Neural cell (in vitro differentiated cells): ENCODE measurements at regions not wholly inside any gene's neighbourhood (a gene's known extent, or its start where the extent isn't known, plus 50 kb on each side); places are given as distances from the start of the nearest gene placed in this dataset.

Experiments used
- CTCF ChIP-seq: fragments of 450-650 bp; IDR thresholded peaks from 2 replicates; pipeline ENCODE4 v1.5.1; 2014; ENCODE audit warnings: antibody characterized with exemption, mild to moderate bottlenecking, moderate library complexity; ENCODE audit not compliant: poor library complexity, severe bottlenecking
- EP300 ChIP-seq: fragments of 450-650 bp; conservative IDR thresholded peaks from 2 replicates; pipeline ENCODE4 v1.6.1; 2014; ENCODE audit warnings: antibody characterized with exemption, mild to moderate bottlenecking, moderate library complexity; ENCODE audit not compliant: poor library complexity, severe bottlenecking
- EZH2 ChIP-seq: fragments of 200-600, 300-800 bp; shearing (Covaris generic), sonication (generic); IDR thresholded peaks from 2 replicates; pipeline ENCODE4 v1.6.1; 2014; ENCODE audit warnings: antibody characterized with exemption, low read length, borderline replicate concordance, mild to moderate bottlenecking; ENCODE audit not compliant: insufficient read depth, poor library complexity, severe bottlenecking
- MXI1 ChIP-seq: fragments of 450-650 bp; conservative IDR thresholded peaks from 2 replicates; pipeline ENCODE4 v1.6.1; 2014; ENCODE audit warnings: antibody characterized with exemption, mild to moderate bottlenecking; ENCODE audit not compliant: poor library complexity, severe bottlenecking
- POLR2AphosphoS5 ChIP-seq: IDR thresholded peaks from 2 replicates; pipeline ENCODE4 v1.6.1; 2012
- RAD21 ChIP-seq: fragments of 450-650 bp; conservative IDR thresholded peaks from 2 replicates; pipeline ENCODE4 v1.6.1; 2014; ENCODE audit warnings: antibody characterized with exemption, mild to moderate bottlenecking, moderate library complexity
- REST ChIP-seq: IDR thresholded peaks from 2 replicates; pipeline ENCODE4 v1.6.1; 2012; ENCODE audit warnings: borderline replicate concordance
- SMC3 ChIP-seq: fragments of 450-650 bp; conservative IDR thresholded peaks from 2 replicates; pipeline ENCODE4 v1.6.1; 2014; ENCODE audit warnings: antibody characterized with exemption, mild to moderate bottlenecking, moderate library complexity; ENCODE audit not compliant: poor library complexity
- TAF1 ChIP-seq: IDR thresholded peaks from 2 replicates; pipeline ENCODE4 v1.6.1; 2012; ENCODE audit warnings: low read depth

- TF ChIP-seq TAF1, result no peak
- TF ChIP-seq MXI1, result no peak
- no peak for TF ChIP-seq EZH2
- TF ChIP-seq CTCF, result no peak
- TF ChIP-seq REST, result no peak
- TF ChIP-seq POLR2AphosphoS5, result no peak
- TF ChIP-seq RAD21, result no peak
- no peak for TF ChIP-seq SMC3
- TF ChIP-seq EP300, result no peak
Observed at GRCh38 chr18:1394966-1395365, 490.3 kb downstream of the ADCYAP1 start.
